K562 (cell line): ENCODE measurements at regions not wholly inside any gene's neighbourhood (a gene's known extent, or its start where the extent isn't known, plus 50 kb on each side); places are given as distances from the start of the nearest gene placed in this dataset.
A peak's percentile ranks its signal among the peaks of the same experiment; 100 is the strongest.

Experiments used
- CGGBP1 ChIP-seq: fragments of 250-450 bp; sonication (Bioruptor Pico); IDR thresholded peaks from 2 replicates; pipeline ENCODE4 v1.9.0; 2021; ENCODE audit warnings: mild to moderate bottlenecking
- FOS ChIP-seq: IDR thresholded peaks from 3 replicates; pipeline ENCODE4 v1.6.1; 2011; ENCODE audit not compliant: insufficient read length; ENCODE audit errors: extremely low read depth
- HIVEP1 ChIP-seq: fragments of 250-450 bp; sonication (Bioruptor Pico); IDR thresholded peaks from 2 replicates; pipeline ENCODE4 v1.4.0; 2020; ENCODE audit warnings: mild to moderate bottlenecking
- HOXB6 ChIP-seq: fragments of 250-450 bp; sonication (Bioruptor Pico); IDR thresholded peaks from 2 replicates; pipeline ENCODE4 v1.5.1; 2022; ENCODE audit warnings: mild to moderate bottlenecking, borderline replicate concordance
- IRF9 ChIP-seq: fragments of 450-650 bp; IDR thresholded peaks from 2 replicates; pipeline ENCODE4 v1.6.1; 2016; ENCODE audit warnings: missing biosample characterization, missing genetic modification characterization
- MLLT1 ChIP-seq, 2 experiments: fragments of 450-650 bp; IDR thresholded peaks; 2 replicates each; pipeline ENCODE4 v1.6.1; 2016
- MYC ChIP-seq, 2 experiments: fragments of 250-450 bp in 1 of 2; sonication (Bioruptor Pico) in 1 of 2; IDR thresholded peaks; 2 replicates each; pipeline versions ENCODE4 v1.5.1 to v1.6.1; 2012 to 2021; ENCODE audit warnings: low read depth in 2 of 2, borderline replicate concordance in 1 of 2, improper control_type of control experiment in 1 of 2, low read length in 1 of 2, mild to moderate bottlenecking in 1 of 2, moderate library complexity in 1 of 2
- NCOA2 ChIP-seq, 2 experiments: fragments of 450-650 bp; IDR thresholded peaks; 2 replicates each; pipeline ENCODE4 v1.6.1; 2018; ENCODE audit warnings: mild to moderate bottlenecking in 2 of 2, moderate library complexity in 1 of 2; ENCODE audit not compliant: partially characterized antibody in 2 of 2
- NR3C1 ChIP-seq: sonication (generic); formaldehyde crosslinking; IDR thresholded peaks from 2 replicates; pipeline ENCODE4 v1.8.1; 2022; ENCODE audit warnings: missing genetic modification reagents
- RBM14 ChIP-seq: fragments of 200-400 bp; formaldehyde crosslinking; IDR thresholded peaks from 2 replicates; pipeline ENCODE4 v1.6.1; 2018; ENCODE audit warnings: low read depth, mild to moderate bottlenecking, low read length, moderate library complexity, borderline replicate concordance; ENCODE audit not compliant: insufficient read depth
- RFX7 ChIP-seq: fragments of 250-450 bp; sonication (Bioruptor Pico); IDR thresholded peaks from 2 replicates; pipeline ENCODE4 v1.5.1; 2021; ENCODE audit warnings: mild to moderate bottlenecking
- SLC30A9 ChIP-seq: fragments of 250-450 bp; sonication (Bioruptor Pico); IDR thresholded peaks from 2 replicates; pipeline ENCODE4 v1.8.0; 2022; ENCODE audit warnings: mild to moderate bottlenecking, moderate library complexity
- TCF7 ChIP-seq: sonication (generic); IDR thresholded peaks from 2 replicates; pipeline ENCODE4 v1.6.1; 2016; ENCODE audit warnings: antibody characterized with exemption, borderline replicate concordance
- ZNF197 ChIP-seq: fragments of 200-800 bp; sonication (Bioruptor generic); IDR thresholded peaks from 2 replicates; pipeline ENCODE4 v1.6.1; 2016; ENCODE audit warnings: low read depth, missing genetic modification characterization, missing compliant biosample characterization
- ZNF318 ChIP-seq, 2 experiments: fragments of 450-650 bp; IDR thresholded peaks; 2 replicates each; pipeline ENCODE4 v1.6.1; 2016; ENCODE audit warnings: mild to moderate bottlenecking in 2 of 2, borderline replicate concordance in 1 of 2, low read depth in 1 of 2, moderate library complexity in 1 of 2
- ZNF57 ChIP-seq: fragments of 450-650 bp; formaldehyde crosslinking; IDR thresholded peaks from 2 replicates; pipeline ENCODE4 v1.4.0; 2020; ENCODE audit warnings: mild to moderate bottlenecking, moderate library complexity

GRCh38 chr5:135173662-135174290, 139.7 kb upstream of the PITX1 start (continued):
- TF ChIP-seq MLLT1 (IDR thresholded peaks at IDR 0.05) (no peak), ZNF318 (IDR thresholded peaks at IDR 0.05; ENCODE audit: borderline replicate concordance in 1 of 2, low read depth in 1 of 2) (no peak), MYC (IDR thresholded peaks at IDR 0.05; ENCODE audit: low read depth, low read length) (0 out of 2 replicates have a peak, but pooled peaks have one; percentile 42), MYC (CRISPR knock-in tag; IDR thresholded peaks at IDR 0.05; ENCODE audit: borderline replicate concordance, low read depth) (no peak), RFX7 (no peak), TCF7 (no peak), HOXB6 (CRISPR knock-in tag) (no peak), FOS (no peak), RBM14 (no peak), ZNF57 (CRISPR knock-in tag) (no peak), HIVEP1 (CRISPR knock-in tag) (no peak), SLC30A9 (CRISPR knock-in tag) (no peak), IRF9 (tag) (no peak), NR3C1 (CRISPR knock-in tag) (no peak), ZNF197 (CRISPR knock-in tag) (no peak), NCOA2 (IDR thresholded peaks at IDR 0.05; ENCODE audit: partially characterized antibody in 2 of 2) (no peak), CGGBP1 (no peak)
